ENCODE measurements at regions not wholly inside any gene's neighbourhood (a gene's known extent, or its start where the extent isn't known, plus 50 kb on each side); places are given as distances from the start of the nearest gene placed in this dataset.

GRCh38 chr11:8826901-8827560 lies 84.0 kb upstream of the AKIP1 start:
- Mint-ChIP-seq H3K27me3 (peaks cover 6 to 12% of the 10 kb centered on the region in 2 donors), H3K9me3 (peaks cover 0 to 4% (median 0%) of the 10 kb centered on the region in 5 donors), H3K27ac (no peak overlapping the region), H3K4me1 (no peaks in the 10 kb centered on the region), H3K4me3 (no peak overlapping the region), H3K36me3 (no peaks in the 10 kb centered on the region)
- POLR2A ChIA-PET: no interaction called here
- H3K9me3 ChIP-seq (ENCODE audit: low read length): no peaks in the 10 kb centered on the region
- H3K4me3 ChIP-seq (ENCODE audit: low read length): no peak overlapping the region
- no peaks in the 10 kb centered on the region for H3K36me3 ChIP-seq (ENCODE audit: insufficient read depth, low read length)
- no peaks in the 10 kb centered on the region for H3K27me3 ChIP-seq (ENCODE audit: insufficient read depth, low read length, poor library complexity, severe bottlenecking)
- no peaks in the 10 kb centered on the region for H3K4me1 ChIP-seq (ENCODE audit: insufficient read depth, low read length)
- no peak overlapping the region for H3K27ac ChIP-seq (ENCODE audit: low read depth, low read length)
- DNase-seq: no peak
- CTCF ChIA-PET: no interaction called here

GRCh38 chr11:8828046-8828445 lies 82.9 kb upstream of the AKIP1 start:
- no peak overlapping the region for H3K4me3 Mint-ChIP-seq
- POLR2A ChIA-PET: no interaction called here

GRCh38 chr11:8828580-8829361 lies 82.2 kb upstream of the AKIP1 start:
- ChIA-PET CTCF (no interaction called here), POLR2A (no interaction called here)
- no peaks in the 10 kb centered on the region for H3K4me1 ChIP-seq (ENCODE audit: insufficient read depth, low read length)
- Mint-ChIP-seq H3K9me3 (peaks cover 0 to 4% (median 0%) of the 10 kb centered on the region in 5 donors), H3K4me3 (no peak overlapping the region), H3K4me1 (no peaks in the 10 kb centered on the region), H3K27me3 (peaks cover 6% of the 10 kb centered on the region in 2 donors), H3K27ac (no peak overlapping the region), H3K36me3 (no peaks in the 10 kb centered on the region)
- no peak for DNase-seq
- H3K27me3 ChIP-seq (ENCODE audit: insufficient read depth, low read length, poor library complexity, severe bottlenecking): no peaks in the 10 kb centered on the region
- no peak overlapping the region for H3K4me3 ChIP-seq (ENCODE audit: low read length)
- H3K36me3 ChIP-seq (ENCODE audit: insufficient read depth, low read length): no peaks in the 10 kb centered on the region
- H3K27ac ChIP-seq (ENCODE audit: low read depth, low read length): no peak overlapping the region
- H3K9me3 ChIP-seq (ENCODE audit: low read length): no peaks in the 10 kb centered on the region

More at GRCh38 chr11:8828046-8828445, 82.9 kb upstream of the AKIP1 start:
- Histone ChIP-seq H3K36me3 (ENCODE audit: insufficient read depth, low read length) (no peaks in the 10 kb centered on the region), H3K9me3 (ENCODE audit: low read length) (no peaks in the 10 kb centered on the region), H3K27me3 (ENCODE audit: insufficient read depth, low read length, poor library complexity, severe bottlenecking) (no peaks in the 10 kb centered on the region), H3K27ac (ENCODE audit: low read depth, low read length) (no peak overlapping the region), H3K4me3 (ENCODE audit: low read length) (no peak overlapping the region), H3K4me1 (ENCODE audit: insufficient read depth, low read length) (no peaks in the 10 kb centered on the region)
- no peak for DNase-seq
- CTCF ChIA-PET: no interaction called here
- Mint-ChIP-seq H3K27ac (no peak overlapping the region), H3K36me3 (no peaks in the 10 kb centered on the region), H3K9me3 (peaks cover 0 to 4% (median 0%) of the 10 kb centered on the region in 5 donors), H3K27me3 (peaks cover 6 to 12% of the 10 kb centered on the region in 2 donors), H3K4me1 (no peaks in the 10 kb centered on the region)

GRCh38 chr11:8829556-8829955 lies 81.4 kb upstream of the AKIP1 start:
- H3K4me1 Mint-ChIP-seq: no peaks in the 10 kb centered on the region
- Histone ChIP-seq H3K4me3 (ENCODE audit: low read length) (no peak overlapping the region), H3K27me3 (ENCODE audit: insufficient read depth, low read length, poor library complexity, severe bottlenecking) (no peaks in the 10 kb centered on the region), H3K9me3 (ENCODE audit: low read length) (no peaks in the 10 kb centered on the region), H3K27ac (ENCODE audit: low read depth, low read length) (no peak overlapping the region), H3K4me1 (ENCODE audit: insufficient read depth, low read length) (no peaks in the 10 kb centered on the region), H3K36me3 (ENCODE audit: insufficient read depth, low read length) (no peaks in the 10 kb centered on the region)
- H3K36me3 Mint-ChIP-seq: no peaks in the 10 kb centered on the region
- POLR2A ChIA-PET: no interaction called here
- H3K4me3 Mint-ChIP-seq: no peak overlapping the region
- H3K27me3 Mint-ChIP-seq: peaks cover 3% of the 10 kb centered on the region in 2 donors
- H3K9me3 Mint-ChIP-seq: peaks cover 0 to 3% (median 0%) of the 10 kb centered on the region in 5 donors
- CTCF ChIA-PET: no interaction called here
- no peak overlapping the region for H3K27ac Mint-ChIP-seq
- no peak for DNase-seq

- no peaks in the 10 kb centered on the region for H3K36me3 ChIP-seq (ENCODE audit: insufficient read depth, low read length)
- no peak overlapping the region for H3K27ac ChIP-seq (ENCODE audit: low read depth, low read length)
- H3K9me3 ChIP-seq (ENCODE audit: low read length): no peaks in the 10 kb centered on the region
- no peaks in the 10 kb centered on the region for H3K36me3 Mint-ChIP-seq
- no peaks in the 10 kb centered on the region for H3K4me1 ChIP-seq (ENCODE audit: insufficient read depth, low read length)
- no peaks in the 10 kb centered on the region for H3K4me1 Mint-ChIP-seq
- no peaks in the 10 kb centered on the region for H3K27me3 ChIP-seq (ENCODE audit: insufficient read depth, low read length, poor library complexity, severe bottlenecking)
- no peak overlapping the region for H3K27ac Mint-ChIP-seq
- CTCF ChIA-PET: no interaction called here
- DNase-seq: no peak
- H3K9me3 Mint-ChIP-seq: no peaks in the 10 kb centered on the region
- H3K4me3 ChIP-seq (ENCODE audit: low read length): no peak overlapping the region
- POLR2A ChIA-PET: no interaction called here
- H3K27me3 Mint-ChIP-seq: peaks cover 5% of the 10 kb centered on the region in 2 donors
- H3K4me3 Mint-ChIP-seq: no peak overlapping the region
These were observed 80.3 kb upstream of the AKIP1 start for GRCh38 chr11:8830641-8831040.

GRCh38 chr11:8831861-8832260 lies 79.1 kb upstream of the AKIP1 start:
- Mint-ChIP-seq H3K27me3 (peaks cover 5 to 11% of the 10 kb centered on the region in 2 donors), H3K36me3 (no peaks in the 10 kb centered on the region), H3K4me3 (no peak overlapping the region), H3K9me3 (no peaks in the 10 kb centered on the region), H3K4me1 (no peaks in the 10 kb centered on the region), H3K27ac (no peak overlapping the region)
- POLR2A ChIA-PET: no interaction called here
- Histone ChIP-seq H3K4me1 (ENCODE audit: insufficient read depth, low read length) (no peaks in the 10 kb centered on the region), H3K4me3 (ENCODE audit: low read length) (no peak overlapping the region), H3K27ac (ENCODE audit: low read depth, low read length) (no peak overlapping the region), H3K9me3 (ENCODE audit: low read length) (no peaks in the 10 kb centered on the region), H3K36me3 (ENCODE audit: insufficient read depth, low read length) (no peaks in the 10 kb centered on the region), H3K27me3 (ENCODE audit: insufficient read depth, low read length, poor library complexity, severe bottlenecking) (no peaks in the 10 kb centered on the region)
- DNase-seq: no peak
- CTCF ChIA-PET: no interaction called here

GRCh38 chr11:8832571-8833260 lies 78.3 kb upstream of the AKIP1 start:
- H3K4me3 Mint-ChIP-seq: no peak overlapping the region
- no peaks in the 10 kb centered on the region for H3K9me3 Mint-ChIP-seq
- H3K27me3 Mint-ChIP-seq: peaks cover 5 to 14% of the 10 kb centered on the region in 2 donors
- ChIA-PET POLR2A (no interaction called here), CTCF (no interaction called here)
- Histone ChIP-seq H3K9me3 (ENCODE audit: low read length) (no peaks in the 10 kb centered on the region), H3K4me1 (ENCODE audit: insufficient read depth, low read length) (no peaks in the 10 kb centered on the region), H3K4me3 (ENCODE audit: low read length) (no peak overlapping the region), H3K27me3 (ENCODE audit: insufficient read depth, low read length, poor library complexity, severe bottlenecking) (no peaks in the 10 kb centered on the region), H3K36me3 (ENCODE audit: insufficient read depth, low read length) (no peaks in the 10 kb centered on the region), H3K27ac (ENCODE audit: low read depth, low read length) (no peak overlapping the region)
- DNase-seq: no peak
- no peaks in the 10 kb centered on the region for H3K36me3 Mint-ChIP-seq
- H3K27ac Mint-ChIP-seq: no peak overlapping the region
- H3K4me1 Mint-ChIP-seq: no peaks in the 10 kb centered on the region

GRCh38 chr11:8833568-8834315 lies 77.2 kb upstream of the AKIP1 start:
- H3K27ac Mint-ChIP-seq: no peak overlapping the region
- H3K36me3 Mint-ChIP-seq: no peaks in the 10 kb centered on the region
- no peaks in the 10 kb centered on the region for H3K36me3 ChIP-seq (ENCODE audit: insufficient read depth, low read length)
- no peak overlapping the region for H3K4me3 ChIP-seq (ENCODE audit: low read length)
- H3K4me1 ChIP-seq (ENCODE audit: insufficient read depth, low read length): no peaks in the 10 kb centered on the region
- H3K4me3 Mint-ChIP-seq: no peak overlapping the region
- H3K4me1 Mint-ChIP-seq: no peaks in the 10 kb centered on the region
- H3K27me3 ChIP-seq (ENCODE audit: insufficient read depth, low read length, poor library complexity, severe bottlenecking): no peaks in the 10 kb centered on the region
- CTCF ChIA-PET: no interaction called here
- no peak overlapping the region for H3K27ac ChIP-seq (ENCODE audit: low read depth, low read length)
- POLR2A ChIA-PET: no interaction called here
- no peak for DNase-seq
- no peaks in the 10 kb centered on the region for H3K9me3 Mint-ChIP-seq
- peaks cover 9 to 21% of the 10 kb centered on the region in 2 donors for H3K27me3 Mint-ChIP-seq
- H3K9me3 ChIP-seq (ENCODE audit: low read length): no peaks in the 10 kb centered on the region
